Gastrocnemius medialis (tissue), 4 donors: ENCODE measurements at regions not wholly inside any gene's neighbourhood (a gene's known extent, or its start where the extent isn't known, plus 50 kb on each side); places are given as distances from the start of the nearest gene placed in this dataset.

Experiments
- CTCF ChIP-seq, 5 experiments: fragments of 450-650 bp in 3 of 5; fragments of 200-600 bp in 2 of 5; sonication (generic) in 2 of 5; IDR thresholded peaks in 4 of 5; conservative IDR thresholded peaks in 1 of 5; 1 replicate in 4 of 5; 2 replicates in 1 of 5; pipeline ENCODE4 v1.5.1; 2016 to 2019; ENCODE audit warnings: antibody characterized with exemption in 5 of 5, mild to moderate bottlenecking in 3 of 5, moderate library complexity in 3 of 5
- POLR2A ChIP-seq, 2 donors: fragments of 450-650 bp; IDR thresholded peaks; one replicate each; pipeline ENCODE4 v1.6.1; 2017; ENCODE audit warnings: antibody characterized with exemption in 2 of 2, mild to moderate bottlenecking in 2 of 2, moderate library complexity in 2 of 2

GRCh38 chr2:217096474-217097225, 236.8 kb upstream of the TNP1 start:
- TF ChIP-seq CTCF (IDR thresholded peaks at IDR 0.05 in 4 of 5, conservative IDR thresholded peaks at IDR 0.05 in 1 of 5) = no peak
- TF ChIP-seq POLR2A (IDR thresholded peaks at IDR 0.05) = no peak
